ENCODE measurements at regions not wholly inside any gene's neighbourhood (a gene's known extent, or its start where the extent isn't known, plus 50 kb on each side); places are given as distances from the start of the nearest gene placed in this dataset.

GRCh38 chr12:60093428-60093827, 497.6 kb downstream of the SLC16A7 start:
- no peak for DNase-seq (ENCODE audit: extremely low spot score, unreplicated experiment)
- Mint-ChIP-seq H3K4me3 (no peak overlapping the region), H3K27ac (no peak overlapping the region), H3K4me1 (ENCODE audit: unreplicated experiment) (no peaks in the 10 kb centered on the region), H3K9me3 (no peaks in the 10 kb centered on the region), H3K36me3 (no peaks in the 10 kb centered on the region), H3K27me3 (no peaks in the 10 kb centered on the region)
- TF ChIP-seq, protein P1, sequence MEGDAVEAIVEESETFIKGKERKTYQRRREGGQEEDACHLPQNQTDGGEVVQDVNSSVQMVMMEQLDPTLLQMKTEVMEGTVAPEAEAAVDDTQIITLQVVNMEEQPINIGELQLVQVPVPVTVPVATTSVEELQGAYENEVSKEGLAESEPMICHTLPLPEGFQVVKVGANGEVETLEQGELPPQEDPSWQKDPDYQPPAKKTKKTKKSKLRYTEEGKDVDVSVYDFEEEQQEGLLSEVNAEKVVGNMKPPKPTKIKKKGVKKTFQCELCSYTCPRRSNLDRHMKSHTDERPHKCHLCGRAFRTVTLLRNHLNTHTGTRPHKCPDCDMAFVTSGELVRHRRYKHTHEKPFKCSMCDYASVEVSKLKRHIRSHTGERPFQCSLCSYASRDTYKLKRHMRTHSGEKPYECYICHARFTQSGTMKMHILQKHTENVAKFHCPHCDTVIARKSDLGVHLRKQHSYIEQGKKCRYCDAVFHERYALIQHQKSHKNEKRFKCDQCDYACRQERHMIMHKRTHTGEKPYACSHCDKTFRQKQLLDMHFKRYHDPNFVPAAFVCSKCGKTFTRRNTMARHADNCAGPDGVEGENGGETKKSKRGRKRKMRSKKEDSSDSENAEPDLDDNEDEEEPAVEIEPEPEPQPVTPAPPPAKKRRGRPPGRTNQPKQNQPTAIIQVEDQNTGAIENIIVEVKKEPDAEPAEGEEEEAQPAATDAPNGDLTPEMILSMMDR (conservative IDR thresholded peaks at IDR 0.05): no peak

- Mint-ChIP-seq H3K36me3 (no peaks in the 10 kb centered on the region), H3K27me3 (no peaks in the 10 kb centered on the region), H3K4me1 (ENCODE audit: unreplicated experiment) (no peaks in the 10 kb centered on the region), H3K9me3 (no peaks in the 10 kb centered on the region), H3K4me3 (no peak overlapping the region), H3K27ac (no peak overlapping the region)
- TF ChIP-seq, protein P1 (conservative IDR thresholded peaks at IDR 0.05): no peak
- DNase-seq (ENCODE audit: extremely low spot score, unreplicated experiment): no peak
These were observed 498.6 kb downstream of the SLC16A7 start for GRCh38 chr12:60094436-60094835.

- TF ChIP-seq, protein P1 (conservative IDR thresholded peaks at IDR 0.05): no peak
- H3K27ac Mint-ChIP-seq: no peak overlapping the region
- no peak for DNase-seq (ENCODE audit: extremely low spot score, unreplicated experiment)
- no peaks in the 10 kb centered on the region for H3K4me1 Mint-ChIP-seq (ENCODE audit: unreplicated experiment)
- H3K9me3 Mint-ChIP-seq: no peaks in the 10 kb centered on the region
- no peak overlapping the region for H3K4me3 Mint-ChIP-seq
- no peaks in the 10 kb centered on the region for H3K36me3 Mint-ChIP-seq
- H3K27me3 Mint-ChIP-seq: no peaks in the 10 kb centered on the region
These were observed 500.9 kb downstream of the SLC16A7 start for GRCh38 chr12:60096727-60097126.

DNA sequence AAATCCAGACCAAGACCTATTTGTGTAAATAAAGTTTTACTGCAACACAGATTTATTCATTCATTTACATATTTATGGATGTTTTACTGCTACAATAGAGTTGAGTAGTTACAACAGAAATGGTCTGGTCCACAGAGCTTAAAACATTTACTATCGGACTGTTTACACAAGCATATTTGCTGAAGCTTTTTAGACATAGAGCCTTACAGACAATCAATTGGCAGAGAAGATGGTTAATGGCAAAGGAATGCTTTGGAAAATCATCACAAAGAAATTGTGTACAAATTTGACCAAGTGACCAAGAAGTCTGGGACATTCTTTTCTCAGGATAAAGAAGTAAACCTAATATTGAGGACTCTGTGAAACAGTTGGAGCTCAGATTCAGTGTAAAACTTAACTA, 504.3 kb downstream of the SLC16A7 start:
- Mint-ChIP-seq H3K36me3 (no peaks in the 10 kb centered on the region), H3K9me3 (no peaks in the 10 kb centered on the region), H3K4me3 (no peak overlapping the region), H3K4me1 (ENCODE audit: unreplicated experiment) (no peaks in the 10 kb centered on the region), H3K27me3 (no peaks in the 10 kb centered on the region), H3K27ac (no peak overlapping the region)
- no peak for DNase-seq (ENCODE audit: extremely low spot score, unreplicated experiment)
- TF ChIP-seq, protein P1 (conservative IDR thresholded peaks at IDR 0.05): no peak

DNA sequence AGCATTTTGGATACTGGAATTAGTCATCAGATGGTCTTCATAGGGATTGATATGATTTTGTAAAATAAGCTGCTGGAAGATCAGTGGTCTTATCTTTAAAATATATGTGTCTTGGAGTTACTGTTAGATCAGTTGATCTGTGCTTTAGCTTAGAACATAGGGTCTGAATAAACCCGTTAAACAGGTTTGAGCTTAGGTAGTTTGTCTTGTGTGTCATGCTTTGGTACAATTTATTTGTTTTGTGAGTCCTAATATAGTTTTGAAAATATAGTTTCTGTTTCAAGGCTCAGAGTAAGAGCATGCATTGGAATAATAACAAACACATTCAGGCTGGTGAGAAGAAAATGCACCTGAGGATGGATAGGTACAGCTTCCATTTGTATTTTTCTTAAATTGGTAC, 505.0 kb downstream of the SLC16A7 start:
- Mint-ChIP-seq H3K36me3 (no peaks in the 10 kb centered on the region), H3K4me3 (no peak overlapping the region), H3K9me3 (no peaks in the 10 kb centered on the region), H3K27ac (peak overlapping the region; percentile 50), H3K27me3 (no peaks in the 10 kb centered on the region), H3K4me1 (ENCODE audit: unreplicated experiment) (no peaks in the 10 kb centered on the region)
- TF ChIP-seq, protein P1 (conservative IDR thresholded peaks at IDR 0.05): no peak
- no peak for DNase-seq (ENCODE audit: extremely low spot score, unreplicated experiment)

DNA sequence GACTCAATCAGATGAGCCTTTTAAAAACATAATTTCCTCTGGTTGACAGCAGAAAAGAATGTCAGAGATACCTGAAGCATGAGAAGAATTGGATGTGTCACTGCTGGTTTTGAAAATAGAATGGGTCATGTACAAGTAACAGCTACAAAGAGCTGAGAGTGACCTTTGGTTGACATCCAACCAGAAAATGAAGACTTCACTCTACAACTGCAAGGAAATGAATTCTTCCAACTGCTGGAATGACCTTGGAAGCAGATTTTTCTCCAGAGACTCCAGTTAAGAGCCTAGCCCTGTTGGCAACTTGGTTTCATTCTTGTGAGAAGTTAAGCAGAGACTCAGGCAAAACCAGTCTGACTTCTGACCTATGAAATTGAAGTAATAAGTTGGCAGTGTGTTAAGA, 505.9 kb downstream of the SLC16A7 start:
- no peak for DNase-seq (ENCODE audit: extremely low spot score, unreplicated experiment)
- no peaks in the 10 kb centered on the region for H3K36me3 Mint-ChIP-seq
- H3K27ac Mint-ChIP-seq: no peak overlapping the region
- H3K27me3 Mint-ChIP-seq: no peaks in the 10 kb centered on the region
- TF ChIP-seq, protein P1 (conservative IDR thresholded peaks at IDR 0.05): no peak
- no peak overlapping the region for H3K4me3 Mint-ChIP-seq
- H3K9me3 Mint-ChIP-seq: no peaks in the 10 kb centered on the region
- H3K4me1 Mint-ChIP-seq (ENCODE audit: unreplicated experiment): no peaks in the 10 kb centered on the region
